GM23338 (cell line): ENCODE measurements at regions not wholly inside any gene's neighbourhood (a gene's known extent, or its start where the extent isn't known, plus 50 kb on each side); places are given as distances from the start of the nearest gene placed in this dataset.

Experiments
- ATAC-seq: fragments of 200-7000 bp; cut with Tn5 transposase; 3 replicates; pipeline ENCODE4 v1.9.1; 2020
- DNase-seq: peaks from one replicate; pipeline ENCODE4 v3.0.0-alpha.2; 2015; ENCODE audit warnings: low spot score
- H2AFZ ChIP-seq: fragments of 200-600 bp; sonication (generic); 2 replicates; pipeline ENCODE4 v1.8.0; 2016; ENCODE audit warnings: antibody characterized with exemption, mild to moderate bottlenecking, moderate library complexity
- H3F3A ChIP-seq: fragments of 200-600 bp; sonication (generic); replicated peaks from 2 replicates; pipeline ENCODE4 v1.8.0; 2017; ENCODE audit warnings: antibody characterized with exemption, mixed run types, low read depth
- H3K27ac ChIP-seq: fragments of 200-600 bp; sonication (generic); 2 replicates; pipeline ENCODE4 v1.6.1; 2016; ENCODE audit warnings: low read depth
- H3K27me3 ChIP-seq: fragments of 200-600 bp; sonication (generic); 2 replicates; pipeline ENCODE4 v1.8.0; 2016; ENCODE audit warnings: mild to moderate bottlenecking, mixed run types, moderate library complexity; ENCODE audit not compliant: insufficient read depth
- H3K36me3 ChIP-seq: fragments of 200-600 bp; sonication (generic); 2 replicates; pipeline ENCODE4 v1.8.0; 2016; ENCODE audit warnings: mild to moderate bottlenecking; ENCODE audit not compliant: insufficient read depth
- H3K4me1 ChIP-seq: fragments of 200-600 bp; sonication (generic); 2 replicates; pipeline ENCODE4 v1.8.0; 2016; ENCODE audit warnings: mild to moderate bottlenecking, moderate library complexity; ENCODE audit not compliant: insufficient read depth
- H3K4me2 ChIP-seq: fragments of 200-600 bp; sonication (generic); 2 replicates; pipeline ENCODE4 v1.7.1; 2017; ENCODE audit warnings: mixed run types
- H3K4me3 ChIP-seq: fragments of 200-600 bp; sonication (generic); 2 replicates; pipeline ENCODE4 v1.6.1; 2016; ENCODE audit warnings: mixed run types
- H3K79me2 ChIP-seq: fragments of 200-600 bp; sonication (generic); replicated peaks from 2 replicates; pipeline ENCODE4 v1.8.0; 2017; ENCODE audit warnings: mild to moderate bottlenecking; ENCODE audit not compliant: insufficient read depth
- H3K9me2 ChIP-seq: fragments of 200-600 bp; sonication (generic); 2 replicates; pipeline ENCODE4 v1.8.0; 2017; ENCODE audit not compliant: insufficient read depth
- H4K20me1 ChIP-seq: fragments of 200-600 bp; sonication (generic); replicated peaks from 2 replicates; pipeline ENCODE4 v1.8.0; 2017; ENCODE audit warnings: mild to moderate bottlenecking; ENCODE audit not compliant: insufficient read depth
- H3K27ac Mint-ChIP-seq: 2 replicates; pipeline ENCODE4 v1.8.0; 2020; ENCODE audit warnings: inconsistent platforms, mild to moderate bottlenecking, moderate library complexity, mixed read lengths
- H3K27me3 Mint-ChIP-seq: 3 replicates; pipeline ENCODE4 v1.8.0; 2022; ENCODE audit warnings: low read depth, mild to moderate bottlenecking, moderate library complexity, mixed read lengths, inconsistent platforms; ENCODE audit not compliant: insufficient read depth, poor library complexity
- H3K36me3 Mint-ChIP-seq: 3 replicates; pipeline ENCODE4 v1.8.0; 2021; ENCODE audit warnings: low read depth, mild to moderate bottlenecking, inconsistent platforms, moderate library complexity, mixed read lengths
- H3K4me1 Mint-ChIP-seq: 3 replicates; pipeline ENCODE4 v1.8.0; 2020; ENCODE audit warnings: mild to moderate bottlenecking, inconsistent platforms, mixed read lengths
- H3K4me3 Mint-ChIP-seq: 3 replicates; pipeline ENCODE4 v1.8.0; 2021; ENCODE audit warnings: moderate library complexity, mild to moderate bottlenecking, inconsistent platforms, mixed read lengths
- H3K9me3 Mint-ChIP-seq: 3 replicates; pipeline ENCODE4 v1.8.0; 2020; ENCODE audit warnings: moderate library complexity, mild to moderate bottlenecking, inconsistent platforms, mixed read lengths
- CREB1 ChIP-seq: fragments of 250-450 bp; sonication (Bioruptor Pico); IDR thresholded peaks from 2 replicates; pipeline ENCODE4 v1.5.0; 2020; ENCODE audit warnings: low read depth, mild to moderate bottlenecking, moderate library complexity
- ETS1 ChIP-seq: IDR thresholded peaks from 2 replicates; pipeline ENCODE4 v1.6.1; 2016; ENCODE audit warnings: antibody characterized with exemption
- JUNB ChIP-seq: IDR thresholded peaks from one replicate; pipeline ENCODE4 v1.6.1; 2016; ENCODE audit warnings: antibody characterized with exemption; ENCODE audit not compliant: unreplicated experiment
- POLR2AphosphoS5 ChIP-seq: IDR thresholded peaks from 2 replicates; pipeline ENCODE4 v1.6.1; 2016; ENCODE audit warnings: antibody characterized with exemption, low read depth
- STAT1 ChIP-seq: IDR thresholded peaks from one replicate; pipeline ENCODE4 v1.6.1; 2016; ENCODE audit warnings: antibody characterized with exemption; ENCODE audit not compliant: unreplicated experiment
- ZNF114 ChIP-seq: fragments of 250-450 bp; sonication (Bioruptor Pico); IDR thresholded peaks from 2 replicates; pipeline ENCODE4 v1.5.0; 2020; ENCODE audit warnings: mild to moderate bottlenecking, moderate library complexity
- ZNF331 ChIP-seq: fragments of 250-450 bp; sonication (Bioruptor Pico); IDR thresholded peaks from 2 replicates; pipeline ENCODE4 v1.5.0; 2020; ENCODE audit warnings: low read depth, mild to moderate bottlenecking, moderate library complexity
- ZNF462 ChIP-seq: fragments of 250-450 bp; sonication (Bioruptor Pico); IDR thresholded peaks from 2 replicates; pipeline ENCODE4 v1.5.0; 2020; ENCODE audit warnings: mild to moderate bottlenecking, moderate library complexity

- TF ChIP-seq ZNF462 (CRISPR knock-in tag) (no peak), STAT1 (no peak), ETS1 (no peak)
Observed at GRCh38 chr2:89842180-89842908, 1150.9 kb downstream of the RPIA start (continued).

GRCh38 chr2:89844221-89844943, 1152.9 kb downstream of the RPIA start:
- peaks cover 60% of the 10 kb centered on the region for H3K9me3 Mint-ChIP-seq
- no peak overlapping the region for H3K27ac Mint-ChIP-seq
- H3K27me3 ChIP-seq = no peaks in the 10 kb centered on the region
- H2AFZ ChIP-seq = no peak overlapping the region
- no peaks in the 10 kb centered on the region for H4K20me1 ChIP-seq
- no peaks in the 10 kb centered on the region for H3K9me2 ChIP-seq
- H3K4me3 Mint-ChIP-seq = no peak overlapping the region
- H3K27ac ChIP-seq = no peak overlapping the region
- no peaks in the 10 kb centered on the region for H3K4me1 Mint-ChIP-seq
- H3F3A ChIP-seq = no peaks in the 10 kb centered on the region
- H3K4me2 ChIP-seq = no peak overlapping the region
- TF ChIP-seq ZNF331 (CRISPR knock-in tag) (no peak), ZNF114 (CRISPR knock-in tag) (no peak), CREB1 (CRISPR knock-in tag) (no peak), POLR2AphosphoS5 (no peak), JUNB (no peak)
- H3K27me3 Mint-ChIP-seq = peaks cover 13% of the 10 kb centered on the region
- H3K36me3 ChIP-seq = peaks cover 44% of the 10 kb centered on the region
- DNase-seq (no peak), ATAC-seq (no peak)
- peaks cover 60% of the 10 kb centered on the region for H3K36me3 Mint-ChIP-seq
- no peaks in the 10 kb centered on the region for H3K4me1 ChIP-seq
- no peak overlapping the region; the same call in 1 of the 2 replicates for H3K4me3 ChIP-seq
- no peaks in the 10 kb centered on the region for H3K79me2 ChIP-seq
